ENCODE measurements at regions not wholly inside any gene's neighbourhood (a gene's known extent, or its start where the extent isn't known, plus 50 kb on each side); places are given as distances from the start of the nearest gene placed in this dataset.

- no peak for TF ChIP-seq CTCF (IDR thresholded peaks at IDR 0.05)
- TF ChIP-seq POLR2A (IDR thresholded peaks at IDR 0.05), result no peak
- no peak for TF ChIP-seq EP300 (IDR thresholded peaks at IDR 0.05)
These were observed 239.9 kb downstream of the TLE3 start for GRCh38 chr15:69857686-69858391.
